ENCODE measurements at regions not wholly inside any gene's neighbourhood (a gene's known extent, or its start where the extent isn't known, plus 50 kb on each side); places are given as distances from the start of the nearest gene placed in this dataset.

GRCh38 chr15:96126859-96127258 is 203.6 kb upstream of the NR2F2 start (continued):
- TF ChIP-seq ZBTB14 (CRISPR knock-in tag; IDR thresholded peaks at IDR 0.05) (no peak), ZNF33B (CRISPR knock-in tag; IDR thresholded peaks at IDR 0.05) (no peak), BRD4 (CRISPR knock-in tag; IDR thresholded peaks at IDR 0.05) (no peak), ZNF337 (CRISPR knock-in tag; IDR thresholded peaks at IDR 0.05; ENCODE audit: borderline replicate concordance, low read depth) (no peak)
- TF ChIP-seq, protein P1, sequence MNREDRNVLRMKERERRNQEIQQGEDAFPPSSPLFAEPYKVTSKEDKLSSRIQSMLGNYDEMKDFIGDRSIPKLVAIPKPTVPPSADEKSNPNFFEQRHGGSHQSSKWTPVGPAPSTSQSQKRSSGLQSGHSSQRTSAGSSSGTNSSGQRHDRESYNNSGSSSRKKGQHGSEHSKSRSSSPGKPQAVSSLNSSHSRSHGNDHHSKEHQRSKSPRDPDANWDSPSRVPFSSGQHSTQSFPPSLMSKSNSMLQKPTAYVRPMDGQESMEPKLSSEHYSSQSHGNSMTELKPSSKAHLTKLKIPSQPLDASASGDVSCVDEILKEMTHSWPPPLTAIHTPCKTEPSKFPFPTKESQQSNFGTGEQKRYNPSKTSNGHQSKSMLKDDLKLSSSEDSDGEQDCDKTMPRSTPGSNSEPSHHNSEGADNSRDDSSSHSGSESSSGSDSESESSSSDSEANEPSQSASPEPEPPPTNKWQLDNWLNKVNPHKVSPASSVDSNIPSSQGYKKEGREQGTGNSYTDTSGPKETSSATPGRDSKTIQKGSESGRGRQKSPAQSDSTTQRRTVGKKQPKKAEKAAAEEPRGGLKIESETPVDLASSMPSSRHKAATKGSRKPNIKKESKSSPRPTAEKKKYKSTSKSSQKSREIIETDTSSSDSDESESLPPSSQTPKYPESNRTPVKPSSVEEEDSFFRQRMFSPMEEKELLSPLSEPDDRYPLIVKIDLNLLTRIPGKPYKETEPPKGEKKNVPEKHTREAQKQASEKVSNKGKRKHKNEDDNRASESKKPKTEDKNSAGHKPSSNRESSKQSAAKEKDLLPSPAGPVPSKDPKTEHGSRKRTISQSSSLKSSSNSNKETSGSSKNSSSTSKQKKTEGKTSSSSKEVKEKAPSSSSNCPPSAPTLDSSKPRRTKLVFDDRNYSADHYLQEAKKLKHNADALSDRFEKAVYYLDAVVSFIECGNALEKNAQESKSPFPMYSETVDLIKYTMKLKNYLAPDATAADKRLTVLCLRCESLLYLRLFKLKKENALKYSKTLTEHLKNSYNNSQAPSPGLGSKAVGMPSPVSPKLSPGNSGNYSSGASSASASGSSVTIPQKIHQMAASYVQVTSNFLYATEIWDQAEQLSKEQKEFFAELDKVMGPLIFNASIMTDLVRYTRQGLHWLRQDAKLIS (CRISPR knock-in tag; IDR thresholded peaks at IDR 0.05) = no peak

- peak overlapping the region; percentile 1 for H3K27ac ChIP-seq (ENCODE audit: extremely low read length, insufficient read depth, low read length)
- H3K79me2 ChIP-seq (ENCODE audit: insufficient read depth, low read length) = no peaks in the 10 kb centered on the region
- WGBS (ENCODE audit: low lambda C conversion rate) = 0% methylated on average over 1 of the region's 1 CpG
- H4K20me1 ChIP-seq (ENCODE audit: insufficient read depth, low read length) = no peaks in the 10 kb centered on the region
- H3K27me3 ChIP-seq (ENCODE audit: control insufficient read depth in 1 of 2, insufficient read depth in 2 of 2, low read length in 2 of 2) = no peaks in the 10 kb centered on the region
- no peak overlapping the region for H2AFZ ChIP-seq (ENCODE audit: low read length)
- H3K4me2 ChIP-seq (ENCODE audit: low read depth, low read length) = peak overlapping the region; percentile 25
- intact Hi-C loops (cut with micrococcal nuclease; ENCODE audit: unreplicated experiment) = no loop called here
- POLR2A ChIA-PET = no interaction called here
- no peaks in the 10 kb centered on the region for H3K36me3 ChIP-seq (replicated peaks in 1 of 2; ENCODE audit: control insufficient read depth in 1 of 2, insufficient read depth in 2 of 2, low read length in 2 of 2)
- H3K9ac ChIP-seq (ENCODE audit: insufficient read depth, low read depth, low read length) = no peak overlapping the region
- in situ Hi-C loops (cut with HindIII; ENCODE audit: extremely low pct_ligation_motif_present, low pct_unique_long_range_greater_than_20kb) = no loop called here
- peak; percentile 78 for ATAC-seq
- H3K9me3 ChIP-seq (ENCODE audit: low read length) = no peaks in the 10 kb centered on the region
- FAIRE-seq = peak; percentile 71
- peak; percentile 15 for DNase-seq (ENCODE audit: low spot score)
- no peak overlapping the region for H3K4me3 ChIP-seq (replicated peaks in 1 of 3; ENCODE audit: insufficient read depth in 1 of 3, low read depth in 2 of 3, low read length in 3 of 3)
- no TSS peak for BruUV-seq (replicated peaks)
- H3K4me1 ChIP-seq (ENCODE audit: insufficient read depth, low read length) = peaks cover 19% of the 10 kb centered on the region
- CTCF ChIA-PET (ENCODE audit: low intra/inter-chr PET ratio, low total read pairs) = no interaction called here
- TF ChIP-seq IRF1 (CRISPR knock-in tag; IDR thresholded peaks at IDR 0.05; ENCODE audit: low read depth) (no peak), FOXP1 (IDR thresholded peaks at IDR 0.05) (no peak), FOXP1 (CRISPR knock-in tag; IDR thresholded peaks at IDR 0.05) (peak; percentile 74), MED13 (CRISPR knock-in tag; IDR thresholded peaks at IDR 0.05) (no peak), ATF7-NPFF (CRISPR knock-in tag; IDR thresholded peaks at IDR 0.05; ENCODE audit: low read depth) (no peak), ZNF33B (CRISPR knock-in tag; IDR thresholded peaks at IDR 0.05) (no peak), TCF7 (IDR thresholded peaks at IDR 0.05; ENCODE audit: low read depth) (peak; percentile 30; the same call in 1 of the 2 replicates), ZNF160 (CRISPR knock-in tag; IDR thresholded peaks at IDR 0.05) (no peak)
- TF ChIP-seq, protein P2, sequence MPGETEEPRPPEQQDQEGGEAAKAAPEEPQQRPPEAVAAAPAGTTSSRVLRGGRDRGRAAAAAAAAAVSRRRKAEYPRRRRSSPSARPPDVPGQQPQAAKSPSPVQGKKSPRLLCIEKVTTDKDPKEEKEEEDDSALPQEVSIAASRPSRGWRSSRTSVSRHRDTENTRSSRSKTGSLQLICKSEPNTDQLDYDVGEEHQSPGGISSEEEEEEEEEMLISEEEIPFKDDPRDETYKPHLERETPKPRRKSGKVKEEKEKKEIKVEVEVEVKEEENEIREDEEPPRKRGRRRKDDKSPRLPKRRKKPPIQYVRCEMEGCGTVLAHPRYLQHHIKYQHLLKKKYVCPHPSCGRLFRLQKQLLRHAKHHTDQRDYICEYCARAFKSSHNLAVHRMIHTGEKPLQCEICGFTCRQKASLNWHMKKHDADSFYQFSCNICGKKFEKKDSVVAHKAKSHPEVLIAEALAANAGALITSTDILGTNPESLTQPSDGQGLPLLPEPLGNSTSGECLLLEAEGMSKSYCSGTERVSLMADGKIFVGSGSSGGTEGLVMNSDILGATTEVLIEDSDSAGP (CRISPR knock-in tag; IDR thresholded peaks at IDR 0.05; ENCODE audit: borderline replicate concordance) = no peak
- TF ChIP-seq, protein P3, sequence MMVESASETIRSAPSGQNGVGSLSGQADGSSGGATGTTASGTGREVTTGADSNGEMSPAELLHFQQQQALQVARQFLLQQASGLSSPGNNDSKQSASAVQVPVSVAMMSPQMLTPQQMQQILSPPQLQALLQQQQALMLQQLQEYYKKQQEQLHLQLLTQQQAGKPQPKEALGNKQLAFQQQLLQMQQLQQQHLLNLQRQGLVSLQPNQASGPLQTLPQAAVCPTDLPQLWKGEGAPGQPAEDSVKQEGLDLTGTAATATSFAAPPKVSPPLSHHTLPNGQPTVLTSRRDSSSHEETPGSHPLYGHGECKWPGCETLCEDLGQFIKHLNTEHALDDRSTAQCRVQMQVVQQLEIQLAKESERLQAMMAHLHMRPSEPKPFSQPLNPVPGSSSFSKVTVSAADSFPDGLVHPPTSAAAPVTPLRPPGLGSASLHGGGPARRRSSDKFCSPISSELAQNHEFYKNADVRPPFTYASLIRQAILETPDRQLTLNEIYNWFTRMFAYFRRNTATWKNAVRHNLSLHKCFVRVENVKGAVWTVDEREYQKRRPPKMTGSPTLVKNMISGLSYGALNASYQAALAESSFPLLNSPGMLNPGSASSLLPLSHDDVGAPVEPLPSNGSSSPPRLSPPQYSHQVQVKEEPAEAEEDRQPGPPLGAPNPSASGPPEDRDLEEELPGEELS (CRISPR knock-in tag; IDR thresholded peaks at IDR 0.05) = peak; percentile 79
- TF ChIP-seq, protein P4, sequence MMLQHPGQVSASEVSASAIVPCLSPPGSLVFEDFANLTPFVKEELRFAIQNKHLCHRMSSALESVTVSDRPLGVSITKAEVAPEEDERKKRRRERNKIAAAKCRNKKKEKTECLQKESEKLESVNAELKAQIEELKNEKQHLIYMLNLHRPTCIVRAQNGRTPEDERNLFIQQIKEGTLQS (CRISPR knock-in tag; IDR thresholded peaks at IDR 0.05) = no peak
These were observed 199.8 kb upstream of the NR2F2 start for GRCh38 chr15:96130734-96131133.
